HEK293T (cell line): ENCODE measurements at regions not wholly inside any gene's neighbourhood (a gene's known extent, or its start where the extent isn't known, plus 50 kb on each side); places are given as distances from the start of the nearest gene placed in this dataset.

Experiments
- ARNT ChIP-seq: fragments of 450-650 bp; IDR thresholded peaks from 2 replicates; pipeline ENCODE4 v1.6.1; 2017; ENCODE audit warnings: mild to moderate bottlenecking
- BHLHE40 ChIP-seq: fragments of 450-650 bp; IDR thresholded peaks from 2 replicates; pipeline ENCODE4 v1.6.1; 2016; ENCODE audit warnings: mild to moderate bottlenecking, moderate library complexity, borderline replicate concordance
- CTBP1 ChIP-seq: fragments of 450-650 bp; IDR thresholded peaks from 2 replicates; pipeline ENCODE4 v1.6.1; 2016; ENCODE audit warnings: borderline replicate concordance
- ELF4 ChIP-seq: fragments of 450-650 bp; IDR thresholded peaks from 2 replicates; pipeline ENCODE4 v1.6.1; 2017; ENCODE audit warnings: antibody characterized with exemption
- FOXA1 ChIP-seq: fragments of 450-650 bp; IDR thresholded peaks from 2 replicates; pipeline ENCODE4 v1.6.1; 2016; ENCODE audit warnings: mild to moderate bottlenecking
- HDGF ChIP-seq: fragments of 450-650 bp; IDR thresholded peaks from 2 replicates; pipeline ENCODE4 v1.6.1; 2017; ENCODE audit warnings: antibody characterized with exemption, borderline replicate concordance
- L3MBTL2 ChIP-seq: fragments of 450-650 bp; conservative IDR thresholded peaks from 2 replicates; pipeline ENCODE4 v1.6.1; 2016; ENCODE audit warnings: mild to moderate bottlenecking
- LEF1 ChIP-seq: fragments of 450-650 bp; IDR thresholded peaks from 2 replicates; pipeline ENCODE4 v1.6.1; 2017; ENCODE audit warnings: mild to moderate bottlenecking, borderline replicate concordance
- NFRKB ChIP-seq: fragments of 450-650 bp; IDR thresholded peaks from 2 replicates; pipeline ENCODE4 v1.6.1; 2016; ENCODE audit warnings: mild to moderate bottlenecking, moderate library complexity
- SP1 ChIP-seq: fragments of 450-650 bp; IDR thresholded peaks from 2 replicates; pipeline ENCODE4 v1.6.1; 2017
- SUZ12 ChIP-seq: fragments of 450-650 bp; IDR thresholded peaks from 2 replicates; pipeline ENCODE4 v1.6.1; 2016; ENCODE audit warnings: mild to moderate bottlenecking
- ZNF384 ChIP-seq: fragments of 450-650 bp; IDR thresholded peaks from 2 replicates; pipeline ENCODE4 v1.6.1; 2016
- TF ChIP-seq, protein P1 (sequence below): fragments of 450-650 bp; IDR thresholded peaks from 2 replicates; pipeline ENCODE4 v1.6.1; 2016

DNA sequence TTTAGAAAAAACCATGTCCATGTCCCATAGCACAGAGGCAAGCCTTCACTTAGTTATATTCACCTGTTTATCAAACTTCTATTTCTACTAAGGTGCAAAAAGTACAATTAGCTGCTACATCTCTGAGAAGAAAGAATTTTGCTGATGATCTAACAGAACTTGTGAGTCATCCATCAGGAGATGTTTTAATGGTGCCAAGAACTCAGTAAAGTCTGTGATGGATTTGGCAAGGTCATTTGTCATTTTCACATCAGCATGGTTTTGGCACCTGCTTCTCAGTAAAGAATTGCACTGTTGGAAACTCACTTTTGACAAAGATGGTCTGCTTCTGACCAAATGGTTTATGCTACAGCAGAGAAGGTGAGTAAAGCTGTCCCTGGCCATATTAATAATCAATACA is 195.7 kb upstream of the TMEFF2 start:
- TF ChIP-seq SP1 (no peak), FOXA1 (no peak), ARNT (no peak), ELF4 (no peak), CTBP1 (no peak), NFRKB (no peak), SUZ12 (no peak), BHLHE40 (no peak), ZNF384 (no peak), HDGF (no peak), LEF1 (no peak), L3MBTL2 (no peak)
- TF ChIP-seq, protein P1, sequence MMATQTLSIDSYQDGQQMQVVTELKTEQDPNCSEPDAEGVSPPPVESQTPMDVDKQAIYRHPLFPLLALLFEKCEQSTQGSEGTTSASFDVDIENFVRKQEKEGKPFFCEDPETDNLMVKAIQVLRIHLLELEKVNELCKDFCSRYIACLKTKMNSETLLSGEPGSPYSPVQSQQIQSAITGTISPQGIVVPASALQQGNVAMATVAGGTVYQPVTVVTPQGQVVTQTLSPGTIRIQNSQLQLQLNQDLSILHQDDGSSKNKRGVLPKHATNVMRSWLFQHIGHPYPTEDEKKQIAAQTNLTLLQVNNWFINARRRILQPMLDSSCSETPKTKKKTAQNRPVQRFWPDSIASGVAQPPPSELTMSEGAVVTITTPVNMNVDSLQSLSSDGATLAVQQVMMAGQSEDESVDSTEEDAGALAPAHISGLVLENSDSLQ, result no peak
